ENCODE measurements at regions not wholly inside any gene's neighbourhood (a gene's known extent, or its start where the extent isn't known, plus 50 kb on each side); places are given as distances from the start of the nearest gene placed in this dataset.

- Mint-ChIP-seq H3K9me3 (no peaks in the 10 kb centered on the region), H3K27me3 (ENCODE audit: low read depth) (no peaks in the 10 kb centered on the region), H3K4me3 (no peak overlapping the region), H3K36me3 (ENCODE audit: low read depth) (no peaks in the 10 kb centered on the region), H3K27ac (no peak overlapping the region), H3K4me1 (ENCODE audit: low read depth) (no peaks in the 10 kb centered on the region)
- intact Hi-C loops (cut with micrococcal nuclease) = no loop called here
- DNase-seq = no peak
- CTCF ChIA-PET = no interaction called here
Observed at GRCh38 chr4:157564218-157564617, 343.7 kb downstream of the GRIA2 start.

GRCh38 chr4:157558016-157558415 is 337.5 kb downstream of the GRIA2 start:
- H3K27ac Mint-ChIP-seq = no peak overlapping the region
- H3K4me3 Mint-ChIP-seq = no peak overlapping the region
- H3K27me3 Mint-ChIP-seq (ENCODE audit: low read depth) = no peaks in the 10 kb centered on the region
- H3K36me3 Mint-ChIP-seq (ENCODE audit: low read depth) = no peaks in the 10 kb centered on the region
- H3K9me3 Mint-ChIP-seq = peaks cover 3% of the 10 kb centered on the region
- DNase-seq = no peak
- intact Hi-C loops (cut with micrococcal nuclease) = no loop called here
- CTCF ChIA-PET = no interaction called here
- no peaks in the 10 kb centered on the region for H3K4me1 Mint-ChIP-seq (ENCODE audit: low read depth)

DNA sequence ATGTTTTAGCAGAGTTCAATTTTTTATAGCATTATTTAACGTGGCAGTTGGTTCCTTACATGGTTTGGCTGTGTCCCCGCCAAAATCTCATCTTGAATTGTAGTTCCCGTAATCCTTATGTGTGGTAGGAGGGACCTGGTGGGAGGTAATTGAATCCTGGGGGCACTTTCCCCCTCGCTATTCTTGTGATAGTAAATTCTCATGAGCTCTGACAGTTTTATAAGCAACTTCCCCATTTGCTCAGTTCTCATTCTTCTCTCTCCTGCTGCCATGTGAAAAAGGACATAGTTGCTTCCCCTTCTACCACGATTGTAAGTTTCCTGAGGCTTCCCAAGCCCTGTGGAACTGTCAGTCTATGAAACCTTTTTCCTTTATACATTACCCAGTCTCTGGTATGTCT is 329.5 kb downstream of the GRIA2 start:
- intact Hi-C loops (cut with micrococcal nuclease) = no loop called here

GRCh38 chr4:157527954-157528353 is 307.4 kb downstream of the GRIA2 start:
- H3K9me3 Mint-ChIP-seq = peaks cover 27% of the 10 kb centered on the region
- no peak overlapping the region for H3K27ac Mint-ChIP-seq
- H3K27me3 Mint-ChIP-seq (ENCODE audit: low read depth) = no peaks in the 10 kb centered on the region
- no peak overlapping the region for H3K4me3 Mint-ChIP-seq
- CTCF ChIA-PET = no interaction called here
- intact Hi-C loops (cut with micrococcal nuclease) = no loop called here
- H3K4me1 Mint-ChIP-seq (ENCODE audit: low read depth) = no peaks in the 10 kb centered on the region
- no peak for DNase-seq
- H3K36me3 Mint-ChIP-seq (ENCODE audit: low read depth) = no peaks in the 10 kb centered on the region

More for the DNA sequence above, 329.5 kb downstream of the GRIA2 start:
- no peak overlapping the region for H3K4me3 Mint-ChIP-seq
- H3K27ac Mint-ChIP-seq = no peak overlapping the region
- H3K9me3 Mint-ChIP-seq = no peaks in the 10 kb centered on the region
- no peaks in the 10 kb centered on the region for H3K27me3 Mint-ChIP-seq (ENCODE audit: low read depth)
- DNase-seq = no peak
- no peaks in the 10 kb centered on the region for H3K4me1 Mint-ChIP-seq (ENCODE audit: low read depth)
- CTCF ChIA-PET = no interaction called here
- no peaks in the 10 kb centered on the region for H3K36me3 Mint-ChIP-seq (ENCODE audit: low read depth)

DNA sequence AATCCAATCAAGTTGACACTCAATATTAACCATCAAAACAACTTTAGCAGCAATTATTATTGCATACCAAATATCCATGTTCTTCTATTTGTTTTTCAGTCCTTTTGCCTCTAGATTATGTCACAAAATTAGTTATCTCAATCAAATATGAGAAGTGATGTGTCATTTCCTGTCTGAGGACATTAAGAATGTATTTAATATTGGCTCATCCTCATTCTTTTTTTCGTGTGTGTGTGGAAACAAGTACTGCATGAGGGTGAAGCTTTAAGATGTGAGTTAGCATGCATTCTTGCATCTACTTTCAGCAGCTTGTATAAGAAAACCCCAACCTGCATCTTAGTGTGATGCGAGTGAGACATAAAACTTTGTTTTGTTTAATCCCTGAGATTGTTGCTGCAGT is 301.4 kb downstream of the GRIA2 start:
- intact Hi-C loops (cut with micrococcal nuclease) = no loop called here
- Mint-ChIP-seq H3K27ac (no peak overlapping the region), H3K27me3 (ENCODE audit: low read depth) (no peaks in the 10 kb centered on the region), H3K4me3 (no peak overlapping the region), H3K4me1 (ENCODE audit: low read depth) (no peaks in the 10 kb centered on the region), H3K36me3 (ENCODE audit: low read depth) (no peaks in the 10 kb centered on the region), H3K9me3 (peaks cover 14% of the 10 kb centered on the region)
- no peak for DNase-seq
- CTCF ChIA-PET = no interaction called here

DNA sequence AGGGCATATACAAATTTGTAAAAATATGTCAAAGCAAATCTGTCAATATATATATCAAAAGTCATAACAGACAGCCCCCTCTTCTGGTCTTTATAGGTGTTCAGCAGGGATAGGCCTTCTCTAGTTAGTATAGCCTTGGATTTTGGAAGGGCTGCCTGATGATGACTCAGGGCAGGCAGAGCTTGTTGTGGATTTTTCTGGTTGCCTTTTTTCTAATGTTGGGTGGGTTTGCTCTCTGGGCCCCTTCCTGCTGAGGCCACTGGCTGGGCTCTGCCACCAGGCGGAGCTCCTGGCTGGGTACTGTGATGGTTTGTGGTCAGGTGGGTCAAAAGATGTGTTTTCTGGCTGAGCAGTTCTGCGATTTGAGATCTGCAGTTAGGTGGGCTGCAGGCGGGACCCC is 294.2 kb downstream of the GRIA2 start:
- CTCF ChIA-PET = no interaction called here

GRCh38 chr4:157509341-157509740 is 288.8 kb downstream of the GRIA2 start:
- Mint-ChIP-seq H3K36me3 (ENCODE audit: low read depth) (no peaks in the 10 kb centered on the region), H3K4me1 (ENCODE audit: low read depth) (no peaks in the 10 kb centered on the region), H3K9me3 (peaks cover 4% of the 10 kb centered on the region), H3K27ac (no peak overlapping the region), H3K4me3 (no peak overlapping the region), H3K27me3 (ENCODE audit: low read depth) (no peaks in the 10 kb centered on the region)
- CTCF ChIA-PET = no interaction called here
- intact Hi-C loops (cut with micrococcal nuclease) = no loop called here
- DNase-seq = no peak

More for the DNA sequence above, 294.2 kb downstream of the GRIA2 start:
- no peak overlapping the region for H3K4me3 Mint-ChIP-seq
- intact Hi-C loops (cut with micrococcal nuclease) = no loop called here
- no peaks in the 10 kb centered on the region for H3K4me1 Mint-ChIP-seq (ENCODE audit: low read depth)
- peaks cover 2% of the 10 kb centered on the region for H3K9me3 Mint-ChIP-seq
- no peak overlapping the region for H3K27ac Mint-ChIP-seq
- H3K36me3 Mint-ChIP-seq (ENCODE audit: low read depth) = no peaks in the 10 kb centered on the region
- no peaks in the 10 kb centered on the region for H3K27me3 Mint-ChIP-seq (ENCODE audit: low read depth)
- DNase-seq = no peak

GRCh38 chr4:157502656-157503055 is 282.1 kb downstream of the GRIA2 start:
- intact Hi-C loops (cut with micrococcal nuclease) = no loop called here
- Mint-ChIP-seq H3K4me1 (ENCODE audit: low read depth) (no peaks in the 10 kb centered on the region), H3K4me3 (no peak overlapping the region), H3K9me3 (peaks cover under 1% of the 10 kb centered on the region), H3K27ac (no peak overlapping the region), H3K36me3 (ENCODE audit: low read depth) (no peaks in the 10 kb centered on the region), H3K27me3 (ENCODE audit: low read depth) (no peaks in the 10 kb centered on the region)
- CTCF ChIA-PET = interaction anchor here (0.6 kb wide), 1 partner anchor 20 kb away, joined by 3 read pairs; no protein-coding TSS in a partner anchor
- DNase-seq = no peak

GRCh38 chr4:157459785-157460184 is 239.3 kb downstream of the GRIA2 start:
- peaks cover 15% of the 10 kb centered on the region for H3K9me3 Mint-ChIP-seq
- CTCF ChIA-PET = interaction anchor here (0.5 kb wide), 1 partner anchor 58 kb away, joined by 3 read pairs; no protein-coding TSS in a partner anchor
- no peaks in the 10 kb centered on the region for H3K4me1 Mint-ChIP-seq (ENCODE audit: low read depth)
- intact Hi-C loops (cut with micrococcal nuclease) = no loop called here
- H3K36me3 Mint-ChIP-seq (ENCODE audit: low read depth) = no peaks in the 10 kb centered on the region
- no peak for DNase-seq
- H3K4me3 Mint-ChIP-seq = no peak overlapping the region
- no peaks in the 10 kb centered on the region for H3K27me3 Mint-ChIP-seq (ENCODE audit: low read depth)
- H3K27ac Mint-ChIP-seq = no peak overlapping the region

DNA sequence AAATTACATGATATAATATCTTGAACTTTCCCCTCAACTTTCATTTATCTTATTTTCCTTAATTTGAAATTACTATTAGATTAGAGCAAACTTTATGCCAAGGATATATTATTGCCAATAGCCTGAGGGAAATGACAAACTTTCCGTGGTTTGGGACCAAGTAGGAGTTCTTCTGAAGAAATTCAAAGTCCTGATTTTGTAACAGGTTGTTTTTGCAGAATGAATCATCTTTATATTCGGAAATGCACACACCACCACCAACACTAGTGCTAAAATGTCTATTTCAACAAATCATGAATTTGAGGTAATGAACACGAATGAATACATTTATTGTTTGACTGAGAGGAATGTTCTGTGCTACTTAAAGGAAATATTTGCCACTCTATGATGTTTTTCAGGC is 226.7 kb downstream of the GRIA2 start:
- Mint-ChIP-seq H3K27me3 (ENCODE audit: low read depth) (no peaks in the 10 kb centered on the region), H3K27ac (no peak overlapping the region), H3K9me3 (peaks cover 3% of the 10 kb centered on the region), H3K4me1 (ENCODE audit: low read depth) (no peaks in the 10 kb centered on the region), H3K36me3 (ENCODE audit: low read depth) (no peaks in the 10 kb centered on the region), H3K4me3 (no peak overlapping the region)
- DNase-seq = no peak
- intact Hi-C loops (cut with micrococcal nuclease) = no loop called here
- CTCF ChIA-PET = no interaction called here

GRCh38 chr4:157444014-157444413 is 223.5 kb downstream of the GRIA2 start:
- H3K4me1 Mint-ChIP-seq (ENCODE audit: low read depth) = no peaks in the 10 kb centered on the region
- CTCF ChIA-PET = no interaction called here

GRCh38 chr4:157443537-157443936 is 223.0 kb downstream of the GRIA2 start:
- no peaks in the 10 kb centered on the region for H3K27me3 Mint-ChIP-seq (ENCODE audit: low read depth)
- no peak overlapping the region for H3K4me3 Mint-ChIP-seq
- no peaks in the 10 kb centered on the region for H3K4me1 Mint-ChIP-seq (ENCODE audit: low read depth)
- H3K36me3 Mint-ChIP-seq (ENCODE audit: low read depth) = no peaks in the 10 kb centered on the region
- DNase-seq = no peak
- intact Hi-C loops (cut with micrococcal nuclease) = no loop called here
- H3K27ac Mint-ChIP-seq = no peak overlapping the region
- CTCF ChIA-PET = no interaction called here
- peaks cover 5% of the 10 kb centered on the region for H3K9me3 Mint-ChIP-seq

More at GRCh38 chr4:157444014-157444413, 223.5 kb downstream of the GRIA2 start:
- DNase-seq = no peak
- peaks cover 5% of the 10 kb centered on the region for H3K9me3 Mint-ChIP-seq
- no peak overlapping the region for H3K4me3 Mint-ChIP-seq
- H3K36me3 Mint-ChIP-seq (ENCODE audit: low read depth) = no peaks in the 10 kb centered on the region
- no peak overlapping the region for H3K27ac Mint-ChIP-seq
- intact Hi-C loops (cut with micrococcal nuclease) = no loop called here
- H3K27me3 Mint-ChIP-seq (ENCODE audit: low read depth) = no peaks in the 10 kb centered on the region

DNA sequence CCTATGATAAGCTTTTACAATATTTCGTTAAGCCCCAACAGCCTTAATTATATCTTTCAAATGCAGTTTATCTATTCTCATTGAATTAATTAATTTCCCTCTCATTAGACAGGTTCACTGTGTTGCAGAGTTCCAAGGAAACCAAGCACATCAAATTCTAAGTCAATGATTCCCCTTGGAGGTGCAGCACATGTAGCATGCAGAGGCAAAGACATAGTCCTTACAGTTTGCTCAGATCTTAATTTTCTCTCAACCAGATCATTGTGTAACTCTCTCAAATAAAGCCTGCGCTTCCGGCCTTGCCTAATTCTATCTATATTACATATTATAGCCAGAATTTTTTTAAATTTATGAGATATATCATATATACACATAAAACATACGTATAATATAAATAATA is 205.4 kb downstream of the GRIA2 start:
- H3K4me3 Mint-ChIP-seq = no peak overlapping the region
- no peaks in the 10 kb centered on the region for H3K36me3 Mint-ChIP-seq (ENCODE audit: low read depth)
- H3K27me3 Mint-ChIP-seq (ENCODE audit: low read depth) = no peaks in the 10 kb centered on the region
- no peaks in the 10 kb centered on the region for H3K4me1 Mint-ChIP-seq (ENCODE audit: low read depth)
- DNase-seq = no peak
- H3K27ac Mint-ChIP-seq = no peak overlapping the region
- intact Hi-C loops (cut with micrococcal nuclease) = no loop called here
- CTCF ChIA-PET = no interaction called here
- peaks cover 11% of the 10 kb centered on the region for H3K9me3 Mint-ChIP-seq

DNA sequence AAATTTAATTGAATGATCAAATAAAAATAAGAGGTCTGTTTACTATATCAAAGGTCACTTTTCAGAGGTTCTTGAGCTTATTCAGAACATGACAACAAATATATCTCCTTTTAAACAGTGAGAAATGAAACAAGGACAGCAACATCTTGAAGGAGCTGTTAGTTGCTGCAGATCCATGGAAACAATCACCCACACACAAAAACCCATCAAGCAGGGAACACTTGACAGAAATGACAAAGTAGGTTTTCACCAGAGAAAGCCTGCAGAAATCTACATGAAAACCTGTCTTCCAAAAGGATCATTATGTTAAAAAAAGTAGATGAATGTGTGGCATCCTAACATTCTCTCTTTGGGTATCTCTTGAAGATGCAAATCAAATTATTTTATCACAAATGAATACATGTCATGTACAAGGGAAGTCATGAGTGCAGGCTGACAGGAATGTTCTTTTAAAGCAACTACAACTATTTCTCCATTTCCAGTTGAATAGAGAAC is 203.0 kb downstream of the GRIA2 start:
- no peaks in the 10 kb centered on the region for H3K36me3 Mint-ChIP-seq (ENCODE audit: low read depth)
- no peak for DNase-seq
- H3K9me3 Mint-ChIP-seq = peaks cover 13% of the 10 kb centered on the region
- intact Hi-C loops (cut with micrococcal nuclease) = no loop called here
- no peak overlapping the region for H3K4me3 Mint-ChIP-seq
- CTCF ChIA-PET = no interaction called here
- no peaks in the 10 kb centered on the region for H3K4me1 Mint-ChIP-seq (ENCODE audit: low read depth)
- no peaks in the 10 kb centered on the region for H3K27me3 Mint-ChIP-seq (ENCODE audit: low read depth)
- H3K27ac Mint-ChIP-seq = no peak overlapping the region

All from activated naive CD4-positive, alpha-beta T cell treated with anti-CD3 and anti-CD28 coated beads for 36 hours (primary cell).